ACHN (cell line): ENCODE measurements at regions not wholly inside any gene's neighbourhood (a gene's known extent, or its start where the extent isn't known, plus 50 kb on each side); places are given as distances from the start of the nearest gene placed in this dataset.
"Not testable (repeated sequence)": the region's sequence is repeated elsewhere in the genome, so short reads cannot be mapped to it uniquely, and the experiment has no call there.

Experiments used
- DNase-seq: peaks from one replicate; pipeline ENCODE4 v3.0.0-alpha.2; 2015
- in situ Hi-C: cut with HindIII; loops from 2 replicates; pipeline ENCODE4 v1.10.0; 2017; ENCODE audit warnings: low sequenced_read_pairs, low pct_ligation_motif_present, low pct_unique_long_range_greater_than_20kb

DNA sequence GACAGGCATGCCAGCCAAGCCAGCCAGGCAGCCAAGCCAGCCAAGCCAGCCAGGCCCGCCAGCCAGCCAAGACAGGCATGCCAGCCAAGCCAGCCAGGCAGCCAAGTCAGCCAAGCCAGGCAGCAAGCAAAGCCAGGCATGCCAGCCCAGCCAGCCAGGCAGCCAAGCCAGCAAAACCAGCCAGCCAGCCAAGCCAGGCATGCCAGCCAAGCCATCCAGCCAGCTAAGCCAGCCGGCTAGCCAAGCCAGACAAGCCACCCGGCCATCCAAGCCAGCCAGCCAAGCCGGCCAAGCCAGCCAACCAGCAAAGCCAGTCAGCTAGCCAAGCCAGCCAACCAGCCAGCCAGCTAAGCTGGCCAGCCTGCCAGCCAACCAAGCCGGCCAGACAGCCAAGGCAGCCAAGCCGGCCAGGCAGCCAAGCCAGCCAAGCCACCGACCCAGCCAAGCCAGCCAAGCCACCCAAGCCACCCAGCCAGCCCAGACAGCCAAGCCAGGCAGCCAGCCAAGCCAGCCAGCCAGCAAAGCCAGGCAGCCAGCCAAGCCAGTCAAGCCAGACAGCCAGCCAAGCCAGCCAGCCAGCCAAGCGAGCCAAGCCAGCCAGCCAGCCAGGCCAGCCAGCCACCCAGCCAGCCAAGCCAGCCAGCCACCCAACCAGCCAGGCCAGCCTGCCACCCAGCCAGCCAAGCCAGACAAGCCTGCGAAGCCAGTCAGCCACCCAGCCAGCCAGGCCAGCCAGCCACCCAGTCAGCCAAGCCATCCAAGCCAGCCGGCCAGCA lies 332.9 kb upstream of the PLGLB2 start:
- DNase-seq, in situ Hi-C loops: not testable (repeated sequence)

DNA sequence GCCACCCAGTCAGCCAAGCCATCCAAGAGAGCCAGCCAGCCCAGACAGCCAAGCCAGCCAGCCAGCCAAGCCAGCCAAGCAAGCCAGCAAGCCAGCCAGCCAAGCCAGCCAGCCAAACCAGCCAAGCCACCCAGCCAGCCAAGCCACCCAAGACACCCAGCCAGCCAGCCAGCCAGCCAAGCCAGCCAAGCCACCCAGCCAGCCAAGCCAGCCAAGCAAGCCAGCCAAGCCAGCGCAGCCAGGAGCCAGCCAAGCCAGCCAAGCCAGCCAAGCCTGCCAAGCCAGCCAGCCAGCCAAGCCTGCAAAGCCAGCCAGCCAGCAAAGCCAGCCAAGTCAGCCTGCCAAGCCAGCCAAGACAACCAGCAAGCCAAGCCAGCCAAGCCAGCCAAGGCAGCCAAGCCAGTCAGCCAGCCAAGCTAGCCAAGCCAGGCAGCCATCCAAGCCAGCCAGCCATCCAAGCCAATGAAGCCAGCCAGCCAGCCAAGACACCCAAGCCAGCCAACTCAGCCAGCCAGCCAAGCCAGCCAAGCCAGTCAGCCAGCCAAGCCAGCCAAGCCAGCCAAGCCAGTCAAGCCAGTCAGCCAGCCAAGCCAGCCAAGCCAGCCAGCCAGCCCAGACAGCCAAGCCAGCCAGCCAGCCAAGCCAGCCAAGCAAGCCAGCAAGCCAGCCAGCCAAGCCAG lies 332.2 kb upstream of the PLGLB2 start:
- in situ Hi-C loops, DNase-seq: not testable (repeated sequence)

DNA sequence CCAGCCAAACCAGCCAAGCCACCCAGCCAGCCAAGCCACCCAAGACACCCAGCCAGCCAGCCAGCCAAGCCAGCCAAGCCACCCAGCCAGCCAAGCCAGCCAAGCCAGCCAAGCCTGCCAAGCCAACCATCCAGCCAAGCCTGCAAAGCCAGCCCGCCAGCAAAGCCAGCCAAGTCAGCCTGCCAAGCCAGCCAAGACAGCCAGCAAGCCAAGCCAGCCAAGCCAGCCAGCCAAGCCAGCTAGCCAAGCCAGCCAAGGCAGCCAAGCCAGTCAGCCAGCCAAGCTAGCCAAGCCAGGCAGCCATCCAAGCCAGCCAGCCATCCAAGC lies 331.7 kb upstream of the PLGLB2 start:
- in situ Hi-C loops = not testable (repeated sequence)

DNA sequence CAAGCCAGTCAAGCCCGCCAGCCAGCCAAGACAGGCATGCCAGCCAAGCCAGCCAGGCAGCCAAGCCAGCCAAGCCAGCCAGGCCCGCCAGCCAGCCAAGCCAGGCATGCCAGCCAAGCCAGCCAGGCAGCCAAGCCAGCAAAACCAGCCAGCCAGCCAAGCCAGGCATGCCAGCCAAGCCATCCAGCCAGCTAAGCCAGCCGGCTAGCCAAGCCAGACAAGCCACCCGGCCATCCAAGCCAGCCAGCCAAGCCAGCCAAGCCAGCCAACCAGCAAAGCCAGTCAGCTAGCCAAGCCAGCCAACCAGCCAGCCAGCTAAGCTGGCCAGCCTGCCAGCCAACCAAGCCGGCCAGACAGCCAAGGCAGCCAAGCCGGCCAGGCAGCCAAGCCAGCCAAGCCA lies 330.7 kb upstream of the PLGLB2 start:
- in situ Hi-C loops = not testable (repeated sequence)

More for the DNA sequence above, 331.7 kb upstream of the PLGLB2 start:
- DNase-seq = not testable (repeated sequence)

DNA sequence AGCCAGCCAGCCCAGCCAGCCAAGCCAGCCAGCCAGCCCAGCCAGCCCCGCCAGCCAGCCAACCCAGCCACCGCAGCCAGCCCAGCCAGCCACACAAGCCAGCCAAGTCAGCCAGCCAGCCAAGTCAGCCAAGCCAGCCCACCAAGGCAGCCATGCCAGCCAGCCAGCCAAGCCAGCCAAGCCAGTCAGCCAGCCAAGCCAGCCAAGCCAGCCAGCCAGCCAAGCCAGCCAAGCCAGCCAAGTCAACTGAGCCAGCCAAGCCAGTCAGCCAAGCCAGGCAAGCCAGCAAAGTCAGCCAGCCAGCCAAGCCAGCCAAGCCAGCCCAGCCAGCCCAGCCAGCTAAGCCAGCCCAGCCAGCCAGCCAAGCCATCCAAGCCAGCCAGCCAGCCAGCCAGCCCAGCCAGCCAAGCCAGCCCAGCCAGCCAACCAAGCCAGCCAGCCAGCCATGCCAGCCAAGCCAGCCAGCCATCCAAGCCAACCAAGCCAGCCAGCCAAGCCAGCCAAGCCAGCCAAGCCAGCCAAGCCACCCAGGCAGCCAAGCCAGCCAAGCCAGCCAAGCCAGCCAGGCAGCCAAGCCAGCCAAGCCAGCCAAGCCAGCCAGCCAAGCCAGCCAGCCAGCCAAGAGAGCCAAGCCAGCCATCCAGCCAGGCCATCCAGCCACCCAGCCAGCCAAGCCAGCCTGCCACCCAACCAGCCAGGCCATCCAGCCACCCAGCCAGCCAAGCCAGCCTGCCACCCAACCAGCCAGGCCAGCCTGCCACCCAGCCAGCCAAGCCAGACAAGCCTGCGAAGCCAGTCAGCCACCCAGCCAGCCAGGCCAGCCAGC lies 329.9 kb upstream of the PLGLB2 start:
- DNase-seq, in situ Hi-C loops: not testable (repeated sequence)

More for the DNA sequence above, 330.7 kb upstream of the PLGLB2 start:
- not testable (repeated sequence) for DNase-seq

DNA sequence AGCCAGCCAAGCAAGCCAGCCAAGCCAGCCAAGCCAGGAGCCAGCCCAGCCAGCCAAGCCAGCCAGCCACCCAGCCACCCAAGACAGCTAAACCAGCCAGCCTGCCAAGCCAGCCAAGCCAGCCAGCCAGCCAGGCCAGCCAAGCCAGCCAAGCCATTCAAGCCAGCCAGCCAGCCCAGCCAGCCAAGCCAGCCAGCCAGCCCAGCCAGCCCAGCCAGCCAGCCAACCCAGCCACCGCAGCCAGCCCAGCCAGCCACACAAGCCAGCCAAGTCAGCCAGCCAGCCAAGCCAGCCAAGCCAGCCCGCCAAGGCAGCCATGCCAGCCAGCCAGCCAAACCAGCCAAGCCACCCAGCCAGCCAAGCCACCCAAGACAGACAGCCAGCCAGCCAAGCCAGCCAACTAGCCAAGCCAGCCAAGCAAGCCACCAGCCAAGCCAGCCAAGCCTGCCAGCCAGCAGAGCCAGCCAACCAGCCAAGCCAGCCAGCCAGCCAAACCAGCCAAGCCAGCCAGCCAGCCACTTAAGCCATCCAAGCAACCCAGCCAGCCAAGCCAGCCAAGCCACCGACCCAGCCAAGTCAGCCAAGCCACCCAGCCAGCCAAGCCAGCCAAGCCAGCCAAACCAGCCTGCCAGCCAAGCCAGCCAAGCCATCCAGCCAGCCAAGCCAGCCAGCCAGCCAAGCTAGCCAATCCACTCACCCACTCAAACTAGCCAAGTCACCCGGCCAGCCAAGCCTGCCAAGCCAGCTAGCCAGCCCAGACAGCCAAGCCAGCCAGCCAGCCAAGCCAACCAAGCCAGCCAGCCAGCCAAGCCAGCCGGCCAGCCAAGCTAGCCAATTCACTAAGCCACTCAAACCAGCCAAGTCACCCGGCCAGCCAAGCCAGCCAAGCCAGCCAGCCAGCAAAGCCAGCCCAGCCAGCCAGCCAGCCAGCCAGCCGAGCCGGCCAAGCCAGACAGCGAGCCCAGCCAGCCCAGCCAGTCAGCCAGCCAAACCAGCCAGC lies 328.8 kb upstream of the PLGLB2 start:
- in situ Hi-C loops, DNase-seq: not testable (repeated sequence)

DNA sequence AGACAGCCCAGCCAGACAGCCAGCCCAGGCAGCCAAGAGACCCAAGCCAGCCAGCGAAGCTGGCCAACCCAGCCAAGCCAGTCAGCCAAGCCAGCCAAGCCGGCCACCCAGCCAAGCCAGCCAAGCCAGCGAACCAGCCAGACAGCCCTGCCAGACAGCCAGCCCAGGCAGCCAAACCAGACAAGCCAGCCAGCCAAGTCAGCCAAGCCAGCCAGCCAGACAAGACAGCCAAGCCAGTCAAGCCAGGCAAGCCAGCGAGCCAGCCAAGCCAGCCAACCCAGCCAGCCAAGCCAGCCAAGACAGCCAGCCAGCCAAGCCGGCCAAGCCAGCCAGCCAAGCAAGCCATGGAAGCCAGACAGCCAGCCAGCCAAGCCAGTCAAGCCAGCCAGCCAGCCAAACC lies 327.9 kb upstream of the PLGLB2 start:
- in situ Hi-C loops, DNase-seq: not testable (repeated sequence)

DNA sequence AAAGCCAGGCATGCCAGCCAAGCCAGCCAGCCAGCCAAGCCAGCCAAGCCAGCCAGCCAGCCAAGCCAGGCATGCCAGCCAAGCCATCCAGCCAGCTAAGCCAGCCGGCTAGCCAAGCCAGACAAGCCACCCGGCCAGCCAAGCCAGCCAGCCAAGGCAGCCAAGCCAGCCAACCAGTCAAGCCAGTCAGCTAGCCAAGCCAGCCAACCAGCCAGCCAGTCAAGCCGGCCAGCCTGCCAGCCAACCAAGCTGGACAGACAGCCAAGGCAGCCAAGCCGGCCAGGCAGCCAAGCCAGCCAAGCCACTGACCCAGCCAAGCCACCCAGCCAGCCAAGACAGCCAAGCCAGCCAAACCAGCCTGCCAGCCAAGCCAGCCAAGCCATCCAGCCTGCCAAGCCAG lies 326.9 kb upstream of the PLGLB2 start:
- DNase-seq = not testable (repeated sequence)

DNA sequence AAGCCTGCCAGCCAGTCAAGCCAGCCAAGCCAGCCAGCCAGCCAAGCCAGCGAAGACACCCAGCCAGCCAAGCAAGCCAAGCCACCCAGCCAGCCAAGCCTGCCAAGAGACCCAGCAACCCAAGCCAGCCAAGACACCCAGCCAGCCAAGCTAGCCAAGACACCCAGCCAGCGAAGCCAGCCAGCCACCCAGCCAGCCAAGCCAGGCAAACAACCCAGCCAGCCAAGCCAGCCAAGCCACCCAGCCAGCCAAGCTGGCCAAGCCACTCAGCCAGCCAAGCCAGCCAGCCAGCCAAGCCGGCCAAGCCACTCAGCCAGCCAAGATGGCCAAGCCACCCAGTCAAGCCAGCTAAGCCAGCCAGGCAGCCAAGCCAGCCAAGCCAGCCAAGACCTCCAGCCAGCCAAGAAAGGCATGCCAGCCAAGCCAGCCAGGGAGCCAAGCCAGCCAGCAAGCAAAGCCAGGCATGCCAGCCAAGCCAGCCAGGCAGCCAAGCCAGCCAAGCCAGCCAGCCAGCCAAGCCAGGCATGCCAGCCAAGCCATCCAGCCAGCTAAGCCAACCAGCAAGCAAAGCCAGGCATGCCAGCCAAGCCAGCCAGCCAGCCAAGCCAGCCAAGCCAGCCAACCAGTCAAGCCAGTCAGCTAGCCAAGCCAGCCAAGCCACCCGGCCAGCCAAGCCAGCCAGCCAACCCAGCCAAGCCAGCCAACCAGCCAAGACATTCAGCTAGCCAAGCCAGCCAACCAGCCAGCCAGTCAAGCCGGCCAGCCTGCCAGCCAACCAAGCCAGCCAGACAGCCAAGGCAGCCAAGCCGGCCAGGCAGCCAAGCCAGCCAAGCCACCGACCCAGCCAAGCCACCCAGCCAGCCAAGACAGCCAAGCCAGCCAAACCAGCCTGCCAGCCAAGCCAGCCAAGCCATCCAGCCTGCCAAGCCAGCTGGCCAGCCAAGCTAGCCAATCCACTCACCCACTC lies 323.8 kb upstream of the PLGLB2 start:
- in situ Hi-C loops, DNase-seq: not testable (repeated sequence)

More for the DNA sequence above, 326.9 kb upstream of the PLGLB2 start:
- in situ Hi-C loops = not testable (repeated sequence)

DNA sequence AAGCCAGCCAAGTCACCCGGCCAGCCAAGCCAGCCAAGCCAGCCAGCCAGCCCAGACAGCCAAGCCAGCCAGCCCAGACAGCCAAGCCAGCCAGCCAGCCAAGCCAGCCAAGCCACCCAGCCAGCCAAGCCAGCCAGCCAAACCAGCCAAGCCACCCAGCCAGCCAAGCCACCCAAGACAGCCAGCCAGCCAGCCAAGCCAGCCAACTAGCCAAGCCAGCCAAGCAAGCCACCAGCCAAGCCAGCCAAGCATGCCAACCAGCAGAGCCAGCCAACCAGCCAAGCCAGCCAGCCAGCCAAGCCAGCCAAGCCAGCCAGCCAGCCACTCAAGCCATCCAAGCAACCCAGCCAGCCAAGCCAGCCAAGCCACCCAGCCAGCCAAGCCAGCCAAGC lies 323.1 kb upstream of the PLGLB2 start:
- in situ Hi-C loops, DNase-seq: not testable (repeated sequence)

DNA sequence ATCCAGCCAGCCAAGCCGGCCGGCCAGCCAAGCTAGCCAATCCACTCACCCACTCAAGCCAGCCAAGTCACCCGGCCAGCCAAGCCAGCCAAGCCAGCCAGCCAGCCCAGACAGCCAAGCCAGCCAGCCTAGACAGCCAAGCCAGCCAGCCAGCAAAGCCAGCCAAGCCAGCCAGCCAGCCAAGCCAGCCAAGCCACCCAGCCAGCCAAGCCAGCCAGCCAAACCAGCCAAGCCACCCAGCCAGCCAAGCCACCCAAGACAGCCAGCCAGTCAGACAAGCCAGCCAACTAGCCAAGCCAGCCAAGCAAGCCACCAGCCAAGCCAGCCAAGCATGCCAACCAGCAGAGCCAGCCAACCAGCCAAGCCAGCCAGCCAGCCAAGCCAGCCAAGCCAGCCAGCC lies 322.7 kb upstream of the PLGLB2 start:
- in situ Hi-C loops, DNase-seq: not testable (repeated sequence)

DNA sequence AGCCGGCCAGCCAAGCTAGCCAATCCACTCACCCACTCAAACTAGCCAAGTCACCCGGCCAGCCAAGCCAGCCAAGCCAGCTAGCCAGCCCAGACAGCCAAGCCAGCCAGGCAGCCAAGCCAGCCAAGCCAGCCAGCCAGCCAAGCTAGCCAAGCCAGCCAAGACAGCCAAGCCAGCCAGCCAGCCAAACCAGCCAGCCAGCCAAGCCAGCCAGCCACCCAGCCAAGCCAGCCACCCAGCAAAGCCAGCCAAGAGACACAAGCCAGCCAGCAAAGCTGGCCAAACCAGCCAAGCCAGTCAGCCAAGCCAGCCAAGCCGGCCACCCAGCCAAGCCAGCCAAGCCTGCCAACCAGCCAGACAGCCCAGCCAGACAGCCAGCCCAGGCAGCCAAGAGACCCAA lies 322.2 kb upstream of the PLGLB2 start:
- DNase-seq, in situ Hi-C loops: not testable (repeated sequence)

DNA sequence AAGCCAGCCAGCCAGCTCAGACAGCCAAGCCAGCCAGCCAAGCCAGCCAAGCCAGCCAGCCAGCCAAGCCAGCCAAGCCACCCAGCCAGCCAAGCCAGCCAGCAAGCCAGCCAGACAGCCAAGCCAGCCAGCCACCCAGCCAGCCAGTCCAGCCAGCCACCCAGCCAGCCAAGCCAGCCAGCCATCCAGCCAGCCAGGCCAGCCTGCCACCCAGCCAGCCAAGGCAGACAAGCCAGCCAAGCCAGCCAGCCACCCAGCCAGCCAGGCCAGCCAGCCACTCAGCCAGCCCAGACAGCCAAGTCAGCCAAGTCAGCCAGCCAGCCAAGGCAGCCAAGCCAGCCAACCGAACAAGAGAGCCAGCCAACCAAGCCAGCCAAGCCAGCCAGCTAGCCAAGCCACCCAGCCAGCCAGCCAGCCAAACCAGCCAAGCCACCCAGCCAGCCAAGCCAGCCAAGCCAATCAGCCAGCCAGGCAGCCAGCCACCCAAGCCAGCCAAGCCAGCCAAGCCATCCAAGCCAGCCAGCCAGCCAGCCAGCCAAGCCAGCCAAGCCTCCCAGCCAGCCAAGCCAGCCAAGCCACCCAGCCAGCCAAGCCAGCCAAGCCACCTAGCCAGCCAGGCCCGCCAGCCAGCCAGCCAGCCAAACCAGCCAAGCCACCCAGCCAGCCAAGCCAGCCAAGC lies 319.3 kb upstream of the PLGLB2 start:
- DNase-seq, in situ Hi-C loops: not testable (repeated sequence)

DNA sequence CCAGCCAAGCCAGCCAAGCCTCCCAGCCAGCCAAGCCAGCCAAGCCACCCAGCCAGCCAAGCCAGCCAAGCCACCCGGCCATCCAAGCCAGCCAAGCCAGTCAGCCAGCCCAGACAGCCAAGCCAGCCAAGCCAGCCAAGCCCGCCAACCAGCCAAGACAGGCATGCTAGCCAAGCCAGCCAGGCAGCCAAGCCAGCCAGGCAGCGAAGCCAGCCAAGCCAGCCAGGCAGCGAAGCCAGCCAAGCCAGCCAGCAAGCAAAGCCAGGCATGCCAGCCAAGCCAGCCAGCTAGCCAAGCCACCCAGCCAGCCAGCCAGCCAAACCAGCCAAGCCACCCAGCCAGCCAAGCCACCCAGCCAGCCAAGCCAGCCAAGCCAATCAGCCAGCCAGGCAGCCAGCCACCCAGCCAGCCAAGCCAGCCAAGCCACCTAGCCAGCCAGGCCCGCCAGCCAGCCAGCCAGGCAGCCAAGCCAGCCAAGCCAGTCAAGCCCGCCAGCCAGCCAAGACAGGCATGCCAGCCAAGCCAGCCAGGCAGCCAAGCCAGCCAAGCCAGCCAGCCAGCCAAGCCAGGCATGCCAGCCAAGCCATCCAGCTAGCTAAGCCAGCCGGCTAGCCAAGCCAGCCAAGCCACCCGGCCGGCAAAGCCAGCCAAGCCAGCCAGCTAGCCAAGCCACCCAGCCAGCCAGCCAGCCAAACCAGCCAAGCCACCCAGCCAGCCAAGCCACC lies 318.5 kb upstream of the PLGLB2 start:
- DNase-seq, in situ Hi-C loops: not testable (repeated sequence)

DNA sequence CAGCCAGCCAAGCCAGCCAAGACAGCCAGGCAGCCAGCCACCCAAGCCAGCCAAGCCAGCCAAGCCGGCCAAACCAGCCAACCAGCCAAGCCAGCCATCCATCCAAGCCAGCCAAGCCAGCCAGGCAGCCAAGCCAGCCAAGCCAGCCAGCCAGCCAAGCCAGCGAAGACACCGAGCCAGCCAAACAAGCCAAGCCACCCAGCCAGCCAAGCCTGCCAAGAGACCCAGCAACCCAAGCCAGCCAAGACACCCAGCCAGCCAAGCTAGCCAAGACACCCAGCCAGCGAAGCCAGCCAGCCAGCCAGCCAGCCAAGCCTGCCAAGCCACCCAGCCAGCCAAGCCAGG lies 318.0 kb upstream of the PLGLB2 start:
- in situ Hi-C loops, DNase-seq: not testable (repeated sequence)

DNA sequence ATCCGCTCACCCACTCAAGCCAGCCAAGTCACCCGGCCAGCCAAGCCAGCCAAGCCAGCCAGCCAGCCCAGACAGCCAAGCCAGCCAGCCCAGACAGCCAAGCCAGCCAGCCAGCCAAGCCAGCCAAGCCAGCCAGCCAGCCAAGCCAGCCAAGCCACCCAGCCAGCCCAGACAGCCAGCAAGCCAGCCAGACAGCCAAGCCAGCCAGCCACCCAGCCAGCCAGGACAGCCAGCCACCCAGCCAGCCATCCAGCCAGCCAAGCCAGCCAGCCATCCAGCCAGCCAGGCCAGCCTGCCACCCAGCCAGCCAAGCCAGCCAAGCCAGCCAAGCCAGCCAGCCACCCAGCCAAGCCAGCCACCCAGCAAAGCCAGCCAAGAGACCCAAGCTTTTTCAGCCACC lies 316.8 kb upstream of the PLGLB2 start:
- in situ Hi-C loops, DNase-seq: not testable (repeated sequence)
